HCT116 (cell line): ENCODE measurements at regions not wholly inside any gene's neighbourhood (a gene's known extent, or its start where the extent isn't known, plus 50 kb on each side); places are given as distances from the start of the nearest gene placed in this dataset.

Source experiments
- ATAC-seq: fragments of 200-7000 bp; cut with Tn5 transposase; 2 replicates; pipeline ENCODE4 v1.9.1; 2020; ENCODE audit warnings: mild to moderate bottlenecking, moderate library complexity
- BruUV-seq: library from RNA; stranded (reverse); fragments of 400-500 nt; replicated peaks from 2 replicates; lab custom pipeline; 2021; lab: Mats Ljungman, UMichigan
- CTCF ChIA-PET: fragments of 300-600 bp; sonication (Branson Sonifier 250); formaldehyde crosslinking; loops from one replicate; lab custom pipeline; 2021; ENCODE audit warnings: antibody characterized with exemption; lab: Charles Lee
- POLR2A ChIA-PET: fragments of 300-600, 350-600 bp; sonication (Branson Sonifier 250); formaldehyde crosslinking; loops from one replicate; lab custom pipeline; 2021; ENCODE audit warnings: antibody characterized with exemption; lab: Charles Lee
- RAD21 ChIA-PET, 2 experiments: fragments of 300-600 bp; sonication (Branson Sonifier 250); formaldehyde crosslinking; loops; one replicate each; lab custom pipeline; 2023; ENCODE audit warnings: low total read pairs in 2 of 2; ENCODE audit not compliant: uncharacterized antibody in 2 of 2, unreplicated experiment in 2 of 2, low non-redundant PET in 1 of 2; lab: Charles Lee
- DNase-seq: peaks from one replicate; pipeline ENCODE4 v3.0.0-alpha.2; 2010; ENCODE audit warnings: low read depth, low spot score
- H2AFZ ChIP-seq: fragments of 200-600 bp; shearing (Covaris generic), sonication (generic); 2 replicates; pipeline ENCODE4 v1.6.1; 2017; ENCODE audit warnings: low read depth, mixed run types, mixed read lengths, antibody characterized with exemption, low read length; ENCODE audit not compliant: poor library complexity, severe bottlenecking
- H3K27ac ChIP-seq: 2 replicates; pipeline ENCODE4 v1.5.1; 2012; ENCODE audit warnings: low read depth, low read length
- H3K27me3 ChIP-seq: fragments of 200-600 bp; sonication (generic); 2 replicates; pipeline ENCODE4 v1.6.1; 2016; ENCODE audit warnings: mixed run types, low read length, mixed read lengths; ENCODE audit not compliant: insufficient read depth
- H3K36me3 ChIP-seq, 2 experiments: fragments of 200-500 bp in 1 of 2; fragments of 200-600 bp in 1 of 2; sonication (Bioruptor generic) in 1 of 2; sonication (generic) in 1 of 2; 2 replicates each; pipeline versions ENCODE4 v1.5.1 to v1.6.1; 2014 to 2016; ENCODE audit warnings: low read length in 2 of 2, inconsistent platforms in 1 of 2, mixed read lengths in 1 of 2, mixed run types in 1 of 2; ENCODE audit not compliant: insufficient read depth in 2 of 2, control insufficient read depth in 1 of 2
- H3K4me1 ChIP-seq, 2 experiments: fragments of 200-600 bp in 1 of 2; sonication (generic) in 1 of 2; 2 replicates each; pipeline versions ENCODE4 v1.5.1 to v1.6.1; 2012 to 2017; ENCODE audit warnings: low read length in 2 of 2, inconsistent platforms in 1 of 2, mild to moderate bottlenecking in 1 of 2, mixed read lengths in 1 of 2, mixed run types in 1 of 2, moderate library complexity in 1 of 2; ENCODE audit not compliant: insufficient read depth in 2 of 2, control insufficient read depth in 1 of 2
- H3K4me2 ChIP-seq: fragments of 200-600 bp; sonication (generic); 2 replicates; pipeline ENCODE4 v1.6.1; 2017; ENCODE audit warnings: mixed run types, low read length, mixed read lengths
- H3K4me3 ChIP-seq, 2 experiments: fragments of 200-600 bp in 1 of 2; sonication (generic) in 1 of 2; replicated peaks in 1 of 2; 2 replicates each; pipeline ENCODE4 v1.5.1; 2011 to 2016; ENCODE audit warnings: low read length in 2 of 2, control low read depth in 1 of 2, low read depth in 1 of 2, mild to moderate bottlenecking in 1 of 2, mixed read lengths in 1 of 2, mixed run types in 1 of 2
- H3K79me2 ChIP-seq: fragments of 200-600 bp; sonication (generic); 2 replicates; pipeline ENCODE4 v1.6.1; 2017; ENCODE audit warnings: mild to moderate bottlenecking, mixed run types, low read length, moderate library complexity, mixed read lengths; ENCODE audit not compliant: insufficient read depth
- H3K9ac ChIP-seq: fragments of 200-600 bp; sonication (generic); 2 replicates; pipeline ENCODE4 v1.6.1; 2016; ENCODE audit warnings: low read length, mixed read lengths
- H3K9me2 ChIP-seq: fragments of 200-600 bp; sonication (generic), shearing (Covaris generic); 2 replicates; pipeline ENCODE4 v1.6.1; 2017; ENCODE audit warnings: mixed run types, mild to moderate bottlenecking, moderate library complexity; ENCODE audit not compliant: insufficient read depth
- H3K9me3 ChIP-seq, 2 experiments: fragments of 200-500 bp in 1 of 2; fragments of 200-600 bp in 1 of 2; sonication (Bioruptor generic) in 1 of 2; sonication (generic) in 1 of 2; 2 replicates each; pipeline ENCODE4 v1.6.1; 2014 to 2017; ENCODE audit warnings: low read length in 2 of 2, mixed read lengths in 2 of 2, inconsistent platforms in 1 of 2, low read depth in 1 of 2, mild to moderate bottlenecking in 1 of 2, mixed run types in 1 of 2, moderate library complexity in 1 of 2; ENCODE audit not compliant: control insufficient read depth in 1 of 2, insufficient read depth in 1 of 2
- H4K20me1 ChIP-seq: fragments of 200-600 bp; sonication (generic), shearing (Covaris generic); 2 replicates; pipeline ENCODE4 v1.6.1; 2017; ENCODE audit warnings: mixed run types, mild to moderate bottlenecking, moderate library complexity; ENCODE audit not compliant: insufficient read depth
- ATF3 ChIP-seq: IDR thresholded peaks from 2 replicates; pipeline ENCODE4 v1.6.1; 2012
- CEBPB ChIP-seq: IDR thresholded peaks from 2 replicates; pipeline ENCODE4 v1.6.1; 2012; ENCODE audit warnings: low read depth
- EGR1 ChIP-seq: IDR thresholded peaks from 2 replicates; pipeline ENCODE4 v1.6.1; 2012; ENCODE audit warnings: low read depth
- ELF1 ChIP-seq: IDR thresholded peaks from 2 replicates; pipeline ENCODE4 v1.6.1; 2012; ENCODE audit warnings: low read depth, borderline replicate concordance
- EZH2phosphoT487 ChIP-seq: fragments of 200-600 bp; IDR thresholded peaks from 2 replicates; pipeline ENCODE4 v1.6.1; 2018; ENCODE audit warnings: antibody characterized with exemption, borderline replicate concordance
- FOSL1 ChIP-seq: IDR thresholded peaks from 2 replicates; pipeline ENCODE4 v1.6.1; 2012; ENCODE audit warnings: low read depth
- JUND ChIP-seq: IDR thresholded peaks from 2 replicates; pipeline ENCODE4 v1.6.1; 2012
- MAX ChIP-seq: IDR thresholded peaks from 2 replicates; pipeline ENCODE4 v1.6.1; 2012
- POLR2AphosphoS5 ChIP-seq: IDR thresholded peaks from 2 replicates; pipeline ENCODE4 v1.6.1; 2011; ENCODE audit warnings: mild to moderate bottlenecking, low read depth, low read length, moderate library complexity
- SIN3A ChIP-seq: IDR thresholded peaks from 2 replicates; pipeline ENCODE4 v1.6.1; 2012; ENCODE audit warnings: low read depth
- ZBTB33 ChIP-seq: IDR thresholded peaks from 2 replicates; pipeline ENCODE4 v1.6.1; 2011; ENCODE audit warnings: mild to moderate bottlenecking, low read length, moderate library complexity; ENCODE audit not compliant: insufficient replicate concordance; ENCODE audit errors: extremely low read depth
- ZFX ChIP-seq: fragments of 450-650 bp; IDR thresholded peaks from 2 replicates; pipeline ENCODE4 v1.6.1; 2017
- ZNF274 ChIP-seq: fragments of 200-500 bp; sonication (Bioruptor generic); IDR thresholded peaks from 2 replicates; pipeline ENCODE4 v1.6.1; 2014; ENCODE audit warnings: mild to moderate bottlenecking, low read depth, low read length, inconsistent platforms
- intact Hi-C: fragments of 100-400 bp; cut with micrococcal nuclease; formaldehyde crosslinking; loops from 2 replicates; pipeline ENCODE4 v1.10.0; 2022

GRCh38 chr2:187936228-187936627, 355.4 kb upstream of the GULP1 start:
- no peak for DNase-seq

GRCh38 chr2:187939180-187939579, 352.5 kb upstream of the GULP1 start:
- Histone ChIP-seq H3K9ac (no peak overlapping the region), H3K4me3 (no peak overlapping the region), H3K9me3 (no peaks in the 10 kb centered on the region), H2AFZ (no peak overlapping the region), H3K27ac (no peak overlapping the region), H3K36me3 (no peaks in the 10 kb centered on the region), H3K27me3 (no peaks in the 10 kb centered on the region), H3K4me1 (no peaks in the 10 kb centered on the region), H3K4me2 (no peak overlapping the region), H4K20me1 (no peaks in the 10 kb centered on the region), H3K9me2 (no peaks in the 10 kb centered on the region), H3K79me2 (no peaks in the 10 kb centered on the region)
- intact Hi-C loops: no loop called here
- no peak for DNase-seq
- BruUV-seq: no TSS peak
- no peak for ATAC-seq
- RAD21 ChIA-PET: no interaction called here
- CTCF ChIA-PET: no interaction called here
- POLR2A ChIA-PET: no interaction called here
- TF ChIP-seq ZFX (no peak), SIN3A (no peak), ATF3 (no peak), EZH2phosphoT487 (no peak), CEBPB (no peak), JUND (no peak), ELF1 (no peak), MAX (no peak), EGR1 (no peak), ZBTB33 (no peak), ZNF274 (no peak), POLR2AphosphoS5 (no peak)

More at GRCh38 chr2:187936228-187936627, 355.4 kb upstream of the GULP1 start:
- Histone ChIP-seq H3K4me2 (no peak overlapping the region), H4K20me1 (no peaks in the 10 kb centered on the region), H3K4me3 (no peak overlapping the region), H3K27ac (no peak overlapping the region), H3K4me1 (no peaks in the 10 kb centered on the region), H3K79me2 (no peaks in the 10 kb centered on the region), H3K9me2 (no peaks in the 10 kb centered on the region), H3K9ac (no peak overlapping the region), H2AFZ (no peak overlapping the region), H3K9me3 (no peaks in the 10 kb centered on the region), H3K36me3 (no peaks in the 10 kb centered on the region), H3K27me3 (no peaks in the 10 kb centered on the region)
- no TSS peak for BruUV-seq
- TF ChIP-seq FOSL1 (no peak), ZBTB33 (no peak), ATF3 (no peak), SIN3A (no peak), CEBPB (no peak)
- ChIA-PET POLR2A (no interaction called here), RAD21 (no interaction called here), CTCF (no interaction called here)
- ATAC-seq: no peak
- intact Hi-C loops: no loop called here
